Gastroesophageal sphincter (tissue), 3 donors: ENCODE measurements at regions not wholly inside any gene's neighbourhood (a gene's known extent, or its start where the extent isn't known, plus 50 kb on each side); places are given as distances from the start of the nearest gene placed in this dataset.

Source experiments
- POLR2AphosphoS5 ChIP-seq: sonication (generic); formaldehyde crosslinking; IDR thresholded peaks from one replicate; pipeline ENCODE4 v1.6.1; 2017; ENCODE audit warnings: antibody characterized with exemption
- TF ChIP-seq, protein P1 (sequence below), 4 experiments: fragments of 200-600 bp in 2 of 4; fragments of 450-650 bp in 2 of 4; sonication (generic) in 1 of 4; IDR thresholded peaks; one replicate each; pipeline ENCODE4 v1.5.1; 2017 to 2019; ENCODE audit warnings: antibody characterized with exemption in 4 of 4, mild to moderate bottlenecking in 2 of 4, moderate library complexity in 2 of 4

DNA sequence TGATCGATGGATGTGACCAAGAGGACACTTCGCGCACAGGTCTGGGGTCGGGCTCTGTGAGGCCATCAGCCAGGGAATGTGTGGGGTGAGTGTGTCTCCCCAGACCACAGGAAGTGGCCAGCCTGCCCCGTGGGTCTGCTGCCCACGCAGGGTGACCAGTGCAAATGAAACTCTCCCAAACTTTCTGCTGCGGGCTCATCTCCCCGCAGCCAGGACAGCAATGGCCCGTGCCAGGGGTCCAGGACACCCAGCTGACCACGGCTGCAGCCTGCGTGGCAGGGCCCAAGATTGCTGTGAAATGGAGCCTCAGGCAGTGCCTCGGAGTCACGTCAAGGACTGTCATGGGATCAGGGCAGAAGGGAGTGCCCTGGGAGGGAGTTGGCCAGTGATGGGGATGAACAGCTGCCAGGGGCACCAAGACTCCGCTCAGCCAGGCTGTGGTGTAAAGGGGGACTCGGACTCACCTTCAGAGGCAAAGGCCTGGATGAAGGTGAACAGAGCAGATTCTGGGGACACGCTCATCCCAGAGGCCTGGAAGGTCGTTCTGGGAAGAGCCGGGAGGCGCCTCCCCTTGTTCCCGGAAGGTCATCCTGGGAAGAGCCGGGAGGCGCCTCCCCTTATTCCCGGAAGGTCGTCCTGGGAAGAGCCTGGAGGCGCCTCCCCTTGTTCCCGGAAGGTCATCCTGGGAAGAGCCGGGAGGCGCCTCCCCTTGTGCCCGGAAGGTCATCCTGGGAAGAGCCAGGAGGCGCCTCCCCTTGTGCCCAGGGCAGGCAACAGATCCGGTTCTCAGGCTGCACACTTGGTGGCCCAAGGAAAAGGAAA, 252.6 kb downstream of the BRD1 start:
- TF ChIP-seq, protein P1, sequence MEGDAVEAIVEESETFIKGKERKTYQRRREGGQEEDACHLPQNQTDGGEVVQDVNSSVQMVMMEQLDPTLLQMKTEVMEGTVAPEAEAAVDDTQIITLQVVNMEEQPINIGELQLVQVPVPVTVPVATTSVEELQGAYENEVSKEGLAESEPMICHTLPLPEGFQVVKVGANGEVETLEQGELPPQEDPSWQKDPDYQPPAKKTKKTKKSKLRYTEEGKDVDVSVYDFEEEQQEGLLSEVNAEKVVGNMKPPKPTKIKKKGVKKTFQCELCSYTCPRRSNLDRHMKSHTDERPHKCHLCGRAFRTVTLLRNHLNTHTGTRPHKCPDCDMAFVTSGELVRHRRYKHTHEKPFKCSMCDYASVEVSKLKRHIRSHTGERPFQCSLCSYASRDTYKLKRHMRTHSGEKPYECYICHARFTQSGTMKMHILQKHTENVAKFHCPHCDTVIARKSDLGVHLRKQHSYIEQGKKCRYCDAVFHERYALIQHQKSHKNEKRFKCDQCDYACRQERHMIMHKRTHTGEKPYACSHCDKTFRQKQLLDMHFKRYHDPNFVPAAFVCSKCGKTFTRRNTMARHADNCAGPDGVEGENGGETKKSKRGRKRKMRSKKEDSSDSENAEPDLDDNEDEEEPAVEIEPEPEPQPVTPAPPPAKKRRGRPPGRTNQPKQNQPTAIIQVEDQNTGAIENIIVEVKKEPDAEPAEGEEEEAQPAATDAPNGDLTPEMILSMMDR (IDR thresholded peaks at IDR 0.05) = no peak
- TF ChIP-seq POLR2AphosphoS5 = no peak
